ENCODE measurements at regions not wholly inside any gene's neighbourhood (a gene's known extent, or its start where the extent isn't known, plus 50 kb on each side); places are given as distances from the start of the nearest gene placed in this dataset.

DNA sequence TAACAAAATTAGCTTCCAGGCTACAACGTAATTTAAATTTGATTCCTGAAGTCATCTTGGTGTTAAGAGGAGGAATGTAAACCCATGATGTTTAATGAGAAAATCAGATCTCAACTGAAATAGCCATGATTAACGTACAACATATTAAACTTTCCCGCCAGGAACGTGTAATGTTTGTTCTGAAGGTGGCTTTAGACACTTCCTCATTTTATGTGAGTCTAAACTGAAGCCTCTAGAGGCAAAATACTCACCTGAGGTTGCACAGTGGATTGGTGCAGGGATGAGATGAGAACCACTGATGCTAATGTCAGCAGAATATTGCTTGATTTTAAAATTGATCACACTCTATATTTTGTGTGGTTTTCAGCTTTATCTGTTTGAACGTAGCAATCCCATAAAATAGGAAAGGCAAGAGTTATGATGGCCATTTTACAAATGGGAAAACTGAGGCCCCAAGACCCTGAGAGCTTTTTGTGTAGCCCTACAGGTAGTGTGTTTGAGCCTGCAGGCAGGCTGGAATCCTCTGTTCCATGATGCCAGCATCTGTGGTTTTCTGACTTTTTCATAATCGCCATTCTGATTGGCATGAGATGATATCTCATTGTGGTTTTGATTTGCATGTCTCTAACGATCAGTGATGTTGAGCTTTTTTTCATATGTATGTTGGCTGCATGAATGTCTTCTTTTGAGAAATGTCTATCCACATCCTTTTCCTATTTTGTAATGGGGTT lies 243.7 kb upstream of the BMPER start:
- no peak for DNase-seq (ENCODE audit: low spot score in 2 of 2)

DNA sequence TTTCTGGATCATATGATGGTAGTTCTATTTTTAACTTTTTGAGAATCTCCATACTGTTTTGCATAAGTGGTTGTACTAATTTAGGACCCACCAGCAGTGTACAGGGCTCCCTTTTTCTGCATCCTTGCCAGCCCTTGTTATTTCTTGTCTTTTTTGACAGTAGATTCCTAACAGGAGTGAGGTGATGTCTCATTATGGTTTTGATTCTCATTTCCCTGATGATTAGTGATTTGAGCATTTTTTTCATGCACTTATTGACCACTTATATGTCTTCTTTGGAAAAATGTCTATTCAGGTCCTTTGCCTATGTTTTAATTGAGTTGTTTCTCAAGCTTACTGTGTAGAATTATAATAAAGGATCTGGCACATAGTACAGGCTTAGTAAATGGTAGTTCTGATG lies 238.8 kb upstream of the BMPER start:
- FAIRE-seq (no peak), DNase-seq (ENCODE audit: low spot score in 2 of 2) (no peak)

More for the DNA sequence above, 243.7 kb upstream of the BMPER start:
- no peak for FAIRE-seq

DNA sequence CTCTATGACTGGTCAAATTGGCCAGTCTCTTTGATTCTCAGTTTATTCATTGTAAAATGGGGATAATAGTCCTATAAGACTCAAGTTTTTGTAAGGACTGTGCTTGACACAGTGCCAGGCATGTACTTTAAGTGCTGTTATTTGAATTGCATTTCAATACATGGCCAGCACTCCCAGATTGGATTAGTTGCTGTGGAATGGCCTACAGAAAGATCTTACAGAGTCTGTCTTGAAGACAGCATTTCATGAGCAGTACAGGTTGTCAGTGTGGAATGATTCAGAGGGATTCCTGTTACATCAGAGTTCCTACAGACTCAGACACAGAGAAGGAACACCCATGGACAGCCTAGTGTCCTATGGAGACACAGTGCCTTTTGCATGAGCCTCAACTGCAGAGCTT lies 238.1 kb upstream of the BMPER start:
- no peak for FAIRE-seq
- DNase-seq (ENCODE audit: low spot score in 2 of 2) = no peak

GRCh38 chr7:33669251-33669670 lies 236.1 kb upstream of the BMPER start:
- no peak for FAIRE-seq

DNA sequence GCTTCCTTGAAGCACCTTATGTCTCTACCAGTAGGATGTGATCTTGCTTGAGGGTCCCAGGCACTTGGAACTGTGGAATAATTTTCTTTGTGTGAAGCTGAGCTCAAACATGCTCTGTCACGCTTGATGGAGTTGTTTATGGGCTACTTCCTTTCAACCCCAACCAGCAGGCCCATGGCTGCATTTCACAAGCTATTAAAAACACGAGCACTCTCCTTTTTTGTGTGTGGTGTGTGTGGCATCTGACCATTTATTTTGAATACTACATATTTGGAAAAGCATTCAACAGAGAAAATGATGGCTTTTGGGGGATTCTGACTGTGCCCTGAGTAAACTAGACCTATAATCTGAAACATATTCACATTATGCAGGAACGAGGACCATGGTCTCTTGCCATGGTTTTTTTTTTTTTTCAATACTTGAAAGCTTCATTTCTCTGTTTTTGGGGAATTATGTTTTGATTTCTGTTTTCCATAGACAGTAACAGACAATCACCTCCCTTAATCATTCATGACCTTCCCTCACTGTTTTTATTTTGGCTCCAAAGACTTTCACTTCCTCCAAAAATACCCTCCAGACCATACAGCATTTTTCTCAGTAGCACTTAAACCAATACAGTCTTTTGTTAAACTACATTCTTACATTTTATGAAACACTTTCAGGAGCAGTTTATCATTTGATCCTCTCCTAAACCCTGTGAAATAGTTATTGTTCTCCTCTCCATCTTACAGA lies 233.6 kb upstream of the BMPER start:
- DNase-seq (ENCODE audit: low spot score in 2 of 2) = no peak
- FAIRE-seq = no peak

More at GRCh38 chr7:33669251-33669670, 236.1 kb upstream of the BMPER start:
- no peak for DNase-seq (ENCODE audit: low spot score in 2 of 2)

GRCh38 chr7:33673029-33673700 lies 232.2 kb upstream of the BMPER start:
- DNase-seq (ENCODE audit: low spot score in 2 of 2) (no peak), FAIRE-seq (no peak)

- FAIRE-seq (no peak), DNase-seq (ENCODE audit: low spot score in 2 of 2) (no peak)
Measured at GRCh38 chr7:33674804-33675411, 230.4 kb upstream of the BMPER start.

DNA sequence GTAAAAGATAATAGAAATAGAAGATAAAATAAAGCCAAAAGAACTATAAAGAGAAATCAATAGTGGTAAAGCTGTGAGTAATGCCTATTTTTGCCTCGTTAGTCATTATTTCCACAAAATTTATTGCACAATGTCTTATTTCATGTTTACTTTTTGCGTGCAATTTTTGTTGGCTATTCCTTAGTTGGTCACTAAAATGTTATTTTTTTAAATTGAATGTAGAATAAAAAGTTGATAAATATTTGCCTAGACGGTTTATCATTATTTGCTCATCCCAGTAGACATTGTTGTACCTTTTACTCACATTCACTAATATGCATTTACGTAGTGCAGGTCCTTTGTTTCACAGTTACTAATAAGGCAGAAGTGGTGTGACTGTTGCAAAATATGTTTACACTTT lies 227.8 kb upstream of the BMPER start:
- DNase-seq (ENCODE audit: low spot score in 2 of 2) = no peak
- FAIRE-seq = no peak

DNA sequence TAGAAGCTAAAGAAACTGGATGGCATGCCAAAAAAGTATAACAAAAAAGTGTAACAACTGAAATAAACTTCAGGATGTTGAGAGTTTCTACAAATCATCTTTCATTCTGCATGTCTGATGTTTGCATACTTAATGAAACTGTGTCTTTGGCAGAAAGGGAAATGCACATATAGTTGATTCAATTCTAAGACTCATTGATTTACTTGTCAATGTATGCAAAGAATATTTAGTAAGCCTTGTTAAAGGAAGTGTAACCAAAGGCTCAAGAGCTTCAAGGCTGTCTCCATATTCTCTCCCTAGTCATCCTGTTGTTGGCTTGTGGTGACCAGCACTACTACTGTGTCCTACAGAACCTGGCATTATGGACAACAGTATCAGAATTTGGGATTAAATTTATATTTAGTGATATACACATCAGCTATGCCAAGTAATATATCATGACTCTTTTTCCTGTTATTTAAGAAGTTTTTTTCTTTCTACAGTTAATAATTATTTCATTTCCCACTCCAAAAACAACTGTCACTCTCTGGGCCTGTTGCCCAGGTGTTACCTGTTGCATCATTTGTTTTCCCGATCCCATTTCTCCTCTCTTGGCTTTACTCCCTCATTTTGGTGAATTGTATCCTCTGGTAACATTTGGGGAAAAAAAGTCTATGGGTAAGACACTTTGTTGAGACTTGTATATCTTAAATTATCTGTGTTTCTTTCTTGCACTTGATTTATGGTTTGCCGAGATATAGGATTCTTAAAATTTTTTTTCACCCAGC lies 226.6 kb upstream of the BMPER start:
- no peak for FAIRE-seq
- DNase-seq (ENCODE audit: low spot score in 2 of 2) = no peak

GRCh38 chr7:33680682-33681081 lies 224.7 kb upstream of the BMPER start:
- DNase-seq (ENCODE audit: low spot score in 2 of 2) (no peak), FAIRE-seq (no peak)

GRCh38 chr7:33685503-33685902 lies 219.8 kb upstream of the BMPER start:
- DNase-seq (ENCODE audit: low spot score in 2 of 2) = no peak
- no peak for FAIRE-seq

GRCh38 chr7:33685981-33686683 lies 219.2 kb upstream of the BMPER start:
- no peak for FAIRE-seq
- DNase-seq (ENCODE audit: low spot score in 2 of 2) = no peak

DNA sequence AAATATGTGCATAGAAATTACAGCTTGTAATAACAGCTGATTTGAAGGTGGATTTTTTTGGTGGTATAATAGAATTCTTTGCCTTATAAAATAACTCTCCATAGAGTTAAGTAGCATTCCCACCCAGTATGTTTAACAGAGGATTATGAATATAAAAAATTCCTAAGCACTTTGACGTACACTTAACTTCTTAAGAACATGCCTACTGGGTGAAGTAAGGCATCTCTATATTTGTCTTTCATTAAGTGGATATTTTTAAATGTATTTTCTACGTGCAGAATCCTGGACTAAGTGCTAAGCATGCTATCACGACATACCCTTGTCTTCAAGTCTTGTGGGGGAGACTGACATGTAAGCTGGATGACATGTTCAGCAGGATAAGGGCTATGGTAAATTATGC lies 217.7 kb upstream of the BMPER start:
- DNase-seq (ENCODE audit: low spot score in 2 of 2) (no peak), FAIRE-seq (no peak)

DNA sequence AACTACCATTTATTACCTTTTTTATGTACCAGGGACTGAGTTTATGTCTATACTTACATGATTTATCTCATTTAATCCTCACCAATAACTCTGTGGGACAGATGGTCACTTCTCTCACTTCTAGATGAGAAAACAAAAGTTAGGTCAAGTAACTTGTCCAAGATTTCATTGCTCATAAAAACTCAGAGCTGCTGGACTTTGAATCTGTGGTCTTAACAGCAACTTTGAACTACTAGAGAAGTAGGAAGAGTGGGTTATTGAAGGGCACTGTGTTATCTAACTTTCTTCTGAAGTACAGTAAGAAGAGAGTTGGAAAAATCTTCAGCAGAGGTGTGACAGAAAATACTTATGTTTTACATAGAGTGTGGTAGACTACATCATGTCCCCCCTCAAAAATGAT lies 214.2 kb upstream of the BMPER start:
- DNase-seq (ENCODE audit: low spot score in 2 of 2) = no peak
- FAIRE-seq = no peak

- DNase-seq (ENCODE audit: low spot score in 2 of 2) (no peak), FAIRE-seq (no peak)
Measured at GRCh38 chr7:33692956-33693355, 212.4 kb upstream of the BMPER start.

DNA sequence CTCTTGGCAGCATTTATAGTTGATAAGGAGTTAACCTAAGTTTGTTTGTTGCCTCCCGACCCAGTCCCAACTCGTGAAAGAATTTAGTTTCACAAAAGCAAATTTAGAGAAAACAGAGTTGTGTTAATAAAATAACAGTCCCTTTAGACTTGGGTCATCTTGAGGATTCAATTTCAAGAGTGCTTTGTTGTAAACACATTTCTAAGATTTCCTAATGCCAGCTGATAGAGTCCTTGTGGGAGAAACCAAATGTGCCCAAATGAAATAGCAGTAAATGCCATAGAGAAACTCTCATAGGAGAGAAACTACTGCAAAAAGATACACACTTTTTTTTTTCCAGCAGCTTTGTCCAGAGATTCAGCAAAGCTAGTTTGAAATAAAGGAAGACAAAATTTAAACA lies 211.3 kb upstream of the BMPER start:
- DNase-seq (ENCODE audit: low spot score in 2 of 2) = no peak
- FAIRE-seq = no peak

- FAIRE-seq (no peak), DNase-seq (ENCODE audit: low spot score in 2 of 2) (no peak)
Measured at GRCh38 chr7:33697616-33698015, 207.7 kb upstream of the BMPER start.

GRCh38 chr7:33698041-33698440 lies 207.3 kb upstream of the BMPER start:
- FAIRE-seq (no peak), DNase-seq (ENCODE audit: low spot score in 2 of 2) (no peak)

- DNase-seq (ENCODE audit: low spot score in 2 of 2) (no peak), FAIRE-seq (no peak)
Measured at GRCh38 chr7:33698692-33699128, 206.6 kb upstream of the BMPER start.

Measured in frontal cortex (tissue), 3 donors.